ENCODE measurements at regions not wholly inside any gene's neighbourhood (a gene's known extent, or its start where the extent isn't known, plus 50 kb on each side); places are given as distances from the start of the nearest gene placed in this dataset.

DNA sequence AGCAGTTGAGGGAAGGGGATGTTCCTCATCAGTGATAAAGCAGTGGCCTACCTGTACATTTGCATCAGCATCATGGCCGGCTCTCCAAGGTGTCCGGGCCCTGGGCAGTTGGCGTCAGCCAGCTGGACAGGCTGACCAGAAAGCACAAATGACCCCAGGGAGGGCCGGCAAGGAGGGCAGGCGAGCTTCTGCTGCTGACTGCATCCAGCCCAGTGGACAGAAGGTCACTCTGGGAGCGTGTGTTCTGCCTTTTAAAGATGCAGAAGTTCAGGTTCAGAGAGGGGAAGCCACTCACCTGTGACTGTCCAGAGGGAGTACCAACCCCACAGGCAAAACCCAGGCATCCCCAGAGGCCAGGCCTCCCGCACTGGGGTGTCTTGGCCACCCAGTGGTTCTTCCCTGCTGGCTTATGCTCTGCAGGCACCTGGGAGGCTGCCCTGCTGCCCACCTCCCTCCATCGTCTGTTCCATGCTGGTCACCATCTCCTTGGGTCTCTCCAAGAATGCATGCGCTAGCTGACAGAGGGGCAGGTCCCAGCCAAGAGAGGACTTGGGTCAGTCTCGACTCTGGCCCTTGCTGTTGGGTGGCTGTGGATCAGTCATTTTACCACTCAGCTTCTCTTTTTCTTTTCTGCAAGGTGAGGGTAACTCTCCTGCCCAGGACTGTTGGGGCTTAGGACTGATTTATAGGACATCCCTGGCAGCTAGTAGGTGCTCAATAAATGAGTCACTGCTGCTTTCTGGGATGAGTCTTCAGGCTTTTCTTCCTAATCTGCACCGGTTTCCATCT lies 89.9 kb downstream of the INHBB start:
- DNase-seq (no peak), ATAC-seq (no peak)
- no peaks in the 10 kb centered on the region for H3K9me3 ChIP-seq (ENCODE audit: control insufficient read depth, low read length)
- H3K27ac ChIP-seq (ENCODE audit: low read length), result no peak overlapping the region
- intact Hi-C loops (cut with DNase I), result no loop called here
- H3K4me3 ChIP-seq (ENCODE audit: low read length), result no peak overlapping the region
- no peaks in the 10 kb centered on the region for H3K4me1 ChIP-seq (ENCODE audit: control insufficient read depth, insufficient read depth, low read length)
- WGBS, result 85% methylated on average over 11 of the region's 11 CpGs
- H3K27me3 ChIP-seq (ENCODE audit: control insufficient read depth, insufficient read depth), result no peaks in the 10 kb centered on the region

DNA sequence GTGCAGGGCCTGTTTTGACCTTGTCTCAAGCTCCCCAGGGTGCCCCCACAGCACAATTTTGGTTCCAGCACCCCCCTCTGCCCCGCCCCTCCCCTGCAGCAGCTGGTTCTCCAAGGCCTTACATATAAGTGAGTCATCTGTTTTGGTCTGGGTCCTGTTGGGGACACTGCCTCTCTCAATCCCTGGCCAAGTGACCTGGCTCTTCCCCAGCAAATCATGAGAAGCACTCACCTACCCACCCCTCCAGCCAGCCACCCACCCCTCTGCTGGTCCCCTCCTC lies 90.5 kb downstream of the INHBB start:
- no peaks in the 10 kb centered on the region for H3K27me3 ChIP-seq (ENCODE audit: control insufficient read depth, insufficient read depth)
- intact Hi-C loops (cut with DNase I), result no loop called here
- no peak for ATAC-seq
- H3K4me3 ChIP-seq (ENCODE audit: low read length), result no peak overlapping the region
- no peak overlapping the region for H3K27ac ChIP-seq (ENCODE audit: low read length)
- H3K9me3 ChIP-seq (ENCODE audit: control insufficient read depth, low read length), result no peaks in the 10 kb centered on the region
- no peaks in the 10 kb centered on the region for H3K4me1 ChIP-seq (ENCODE audit: control insufficient read depth, insufficient read depth, low read length)
- DNase-seq, result no peak
- 94% methylated on average over 1 of the region's 1 CpG for WGBS

- Histone ChIP-seq H3K4me1 (ENCODE audit: control insufficient read depth, insufficient read depth, low read length) (no peaks in the 10 kb centered on the region), H3K9me3 (ENCODE audit: control insufficient read depth, low read length) (no peaks in the 10 kb centered on the region), H3K27ac (ENCODE audit: low read length) (no peak overlapping the region), H3K27me3 (ENCODE audit: control insufficient read depth, insufficient read depth) (no peaks in the 10 kb centered on the region), H3K4me3 (ENCODE audit: low read length) (no peak overlapping the region)
- no peak for DNase-seq
- 78% methylated on average over 7 of the region's 7 CpGs for WGBS
- intact Hi-C loops (cut with DNase I), result no loop called here
- no peak for ATAC-seq
Measured at GRCh38 chr2:120436885-120437603, 91.1 kb downstream of the INHBB start.

- intact Hi-C loops (cut with DNase I), result no loop called here
- DNase-seq (no peak), ATAC-seq (no peak)
- H3K27me3 ChIP-seq (ENCODE audit: control insufficient read depth, insufficient read depth), result no peaks in the 10 kb centered on the region
- no peak overlapping the region for H3K4me3 ChIP-seq (ENCODE audit: low read length)
- no peaks in the 10 kb centered on the region for H3K9me3 ChIP-seq (ENCODE audit: control insufficient read depth, low read length)
- WGBS, result 83% methylated on average over 10 of the region's 10 CpGs
- H3K27ac ChIP-seq (ENCODE audit: low read length), result no peak overlapping the region
- no peaks in the 10 kb centered on the region for H3K4me1 ChIP-seq (ENCODE audit: control insufficient read depth, insufficient read depth, low read length)
Measured at GRCh38 chr2:120437604-120438000, 91.7 kb downstream of the INHBB start.

GRCh38 chr2:120438301-120439066 lies 92.5 kb downstream of the INHBB start:
- ATAC-seq (no peak), DNase-seq (no peak)
- H3K9me3 ChIP-seq (ENCODE audit: control insufficient read depth, low read length), result no peaks in the 10 kb centered on the region
- H3K4me1 ChIP-seq (ENCODE audit: control insufficient read depth, insufficient read depth, low read length), result no peaks in the 10 kb centered on the region
- H3K27me3 ChIP-seq (ENCODE audit: control insufficient read depth, insufficient read depth), result no peaks in the 10 kb centered on the region
- no peak overlapping the region for H3K4me3 ChIP-seq (ENCODE audit: low read length)
- WGBS, result 84% methylated on average over 13 of the region's 13 CpGs
- H3K27ac ChIP-seq (ENCODE audit: low read length), result no peak overlapping the region
- intact Hi-C loops (cut with DNase I), result no loop called here

GRCh38 chr2:120439067-120439368 lies 93.1 kb downstream of the INHBB start:
- Histone ChIP-seq H3K27ac (ENCODE audit: low read length) (no peak overlapping the region), H3K9me3 (ENCODE audit: control insufficient read depth, low read length) (no peaks in the 10 kb centered on the region), H3K27me3 (ENCODE audit: control insufficient read depth, insufficient read depth) (no peaks in the 10 kb centered on the region), H3K4me1 (ENCODE audit: control insufficient read depth, insufficient read depth, low read length) (no peaks in the 10 kb centered on the region), H3K4me3 (ENCODE audit: low read length) (no peak overlapping the region)
- intact Hi-C loops (cut with DNase I), result no loop called here
- DNase-seq, result no peak
- no peak for ATAC-seq

DNA sequence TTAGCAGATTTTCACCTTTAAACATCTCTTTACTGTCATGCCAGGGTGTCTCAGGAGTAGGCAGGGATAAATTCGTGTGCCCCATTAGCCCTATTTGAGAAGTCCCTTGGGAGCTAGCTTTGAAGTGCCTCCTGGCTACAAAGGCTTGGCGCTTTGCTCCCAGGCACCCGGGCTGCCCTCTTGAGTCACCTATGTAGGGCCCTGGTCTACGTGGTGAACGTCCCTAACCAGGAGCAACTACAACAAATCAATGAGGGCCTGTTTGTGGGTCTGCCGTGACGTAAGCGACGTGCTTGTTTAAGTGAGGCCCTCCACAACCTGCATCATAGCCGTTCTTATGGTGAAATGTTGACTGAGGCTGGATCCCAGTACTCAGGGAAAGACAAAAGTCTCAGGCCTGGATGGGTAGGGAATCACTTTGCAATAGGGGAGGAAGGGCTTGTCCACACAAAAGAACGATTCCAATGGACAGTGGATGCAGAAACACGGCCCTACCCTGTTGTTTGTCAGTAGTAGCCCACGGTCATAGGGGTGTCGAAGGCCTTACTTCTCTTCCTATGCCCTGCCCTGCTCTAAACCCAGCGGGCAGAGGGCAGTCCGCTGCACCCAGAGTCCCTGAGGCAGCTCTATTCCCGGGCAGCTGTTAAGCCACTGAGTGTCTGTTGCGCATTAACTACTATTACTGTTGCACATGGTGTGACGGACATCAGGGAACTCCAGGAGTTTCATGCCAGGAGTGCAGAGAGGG lies 93.9 kb downstream of the INHBB start:
- Histone ChIP-seq H3K9me3 (ENCODE audit: control insufficient read depth, low read length) (no peaks in the 10 kb centered on the region), H3K27ac (ENCODE audit: low read length) (no peak overlapping the region), H3K4me1 (ENCODE audit: control insufficient read depth, insufficient read depth, low read length) (no peaks in the 10 kb centered on the region), H3K27me3 (ENCODE audit: control insufficient read depth, insufficient read depth) (no peaks in the 10 kb centered on the region), H3K4me3 (ENCODE audit: low read length) (no peak overlapping the region)
- 91% methylated on average over 19 of the region's 19 CpGs for WGBS
- DNase-seq (no peak), ATAC-seq (no peak)
- intact Hi-C loops (cut with DNase I), result no loop called here

- no peaks in the 10 kb centered on the region for H3K27me3 ChIP-seq (ENCODE audit: control insufficient read depth, insufficient read depth)
- no peak for ATAC-seq
Measured at GRCh38 chr2:120440521-120441350, 94.8 kb downstream of the INHBB start.

GRCh38 chr2:120441351-120441700 lies 95.4 kb downstream of the INHBB start:
- intact Hi-C loops (cut with DNase I), result no loop called here
- 68% methylated on average over 9 of the region's 9 CpGs for WGBS

More at GRCh38 chr2:120440521-120441350, 94.8 kb downstream of the INHBB start:
- WGBS, result 91% methylated on average over 17 of the region's 17 CpGs
- intact Hi-C loops (cut with DNase I), result no loop called here
- no peak for DNase-seq
- Histone ChIP-seq H3K27ac (ENCODE audit: low read length) (no peak overlapping the region), H3K4me3 (ENCODE audit: low read length) (no peak overlapping the region), H3K4me1 (ENCODE audit: control insufficient read depth, insufficient read depth, low read length) (no peaks in the 10 kb centered on the region), H3K9me3 (ENCODE audit: control insufficient read depth, low read length) (no peaks in the 10 kb centered on the region)

DNA sequence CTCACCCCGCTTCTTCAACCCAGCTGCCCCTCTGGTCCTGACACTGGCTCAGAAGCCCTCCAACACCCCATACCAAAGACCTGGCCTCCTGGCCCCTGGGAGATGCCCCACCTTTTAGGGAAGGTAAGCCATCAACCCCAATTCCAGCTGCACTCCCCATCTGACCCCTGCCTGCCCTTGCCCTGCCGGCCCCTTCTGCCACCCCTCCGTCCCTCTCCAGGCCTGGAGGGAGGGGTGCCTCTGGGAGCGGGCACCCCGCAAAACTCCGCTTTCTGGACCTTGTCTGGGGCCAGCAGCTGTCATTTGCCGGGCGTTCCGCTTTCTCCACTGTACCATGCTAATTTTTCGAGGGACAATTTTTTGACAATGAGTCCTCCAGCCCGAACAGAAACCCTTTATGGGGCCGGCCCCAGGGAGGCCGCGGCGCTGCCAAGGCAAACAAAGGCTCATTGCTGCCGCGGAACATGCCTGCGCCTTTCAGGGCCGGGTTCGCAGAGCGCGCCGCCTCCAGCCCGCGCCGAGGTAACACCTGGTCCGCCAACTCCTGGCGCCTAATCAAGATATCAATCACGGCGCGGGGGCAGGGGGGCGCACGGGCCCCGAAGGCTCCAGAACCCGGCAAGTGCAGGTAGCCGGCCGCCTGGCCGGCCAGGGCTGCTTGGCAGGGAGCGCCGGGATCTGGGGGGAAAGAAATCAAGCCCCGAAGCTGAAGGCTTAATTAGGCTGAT lies 96.0 kb downstream of the INHBB start:
- no peaks in the 10 kb centered on the region for H3K27me3 ChIP-seq (ENCODE audit: control insufficient read depth, insufficient read depth)
- intact Hi-C loops (cut with DNase I), result no loop called here
- H3K27ac ChIP-seq (ENCODE audit: low read length), result no peak overlapping the region
- DNase-seq, result peak; percentile 66 to 83 (median 83)
- ATAC-seq, result peak; percentile 68 to 79
- 8% methylated on average over 41 of the region's 41 CpGs for WGBS
- no peaks in the 10 kb centered on the region for H3K9me3 ChIP-seq (ENCODE audit: control insufficient read depth, low read length)
- H3K4me3 ChIP-seq (ENCODE audit: low read length), result peak overlapping the region; percentile 40
- no peaks in the 10 kb centered on the region for H3K4me1 ChIP-seq (ENCODE audit: control insufficient read depth, insufficient read depth, low read length)

More at GRCh38 chr2:120441351-120441700, 95.4 kb downstream of the INHBB start:
- DNase-seq, result no peak
- H3K4me1 ChIP-seq (ENCODE audit: control insufficient read depth, insufficient read depth, low read length), result no peaks in the 10 kb centered on the region
- no peaks in the 10 kb centered on the region for H3K9me3 ChIP-seq (ENCODE audit: control insufficient read depth, low read length)
- no peaks in the 10 kb centered on the region for H3K27me3 ChIP-seq (ENCODE audit: control insufficient read depth, insufficient read depth)
- no peak overlapping the region for H3K4me3 ChIP-seq (ENCODE audit: low read length)
- no peak overlapping the region for H3K27ac ChIP-seq (ENCODE audit: low read length)
- no peak for ATAC-seq
